Endodermal cell (in vitro differentiated cells): ENCODE measurements at regions not wholly inside any gene's neighbourhood (a gene's known extent, or its start where the extent isn't known, plus 50 kb on each side); places are given as distances from the start of the nearest gene placed in this dataset.

ENCODE experiments used
- DNase-seq: peaks from one replicate; pipeline ENCODE4 v3.0.0-alpha.2; 2017
- H3K27ac ChIP-seq: 2 replicates; pipeline ENCODE4 v1.5.1; 2013; ENCODE audit warnings: mild to moderate bottlenecking, low read depth, low read length, moderate library complexity
- H3K27me3 ChIP-seq: 2 replicates; pipeline ENCODE4 v1.6.1; 2013; ENCODE audit warnings: mild to moderate bottlenecking, low read length, moderate library complexity; ENCODE audit not compliant: insufficient read depth, control insufficient read depth, poor library complexity, severe bottlenecking
- H3K36me3 ChIP-seq: 2 replicates; pipeline ENCODE4 v1.7.0; 2013; ENCODE audit warnings: mild to moderate bottlenecking, low read length, moderate library complexity; ENCODE audit not compliant: control insufficient read depth, insufficient read depth
- H3K4me1 ChIP-seq: one replicate; pipeline ENCODE4 v1.7.0; 2013; ENCODE audit warnings: low read length; ENCODE audit not compliant: control insufficient read depth, insufficient read depth
- H3K4me3 ChIP-seq: 2 replicates; pipeline ENCODE4 v1.5.1; 2013; ENCODE audit warnings: mild to moderate bottlenecking, low read length, moderate library complexity
- H3K9ac ChIP-seq: 2 replicates; pipeline ENCODE4 v1.6.1; 2013; ENCODE audit warnings: mild to moderate bottlenecking, low read length, moderate library complexity; ENCODE audit not compliant: poor library complexity, severe bottlenecking; ENCODE audit errors: extremely low read depth
- H3K9me3 ChIP-seq: 2 replicates; pipeline ENCODE4 v1.6.1; 2013; ENCODE audit warnings: mild to moderate bottlenecking, low read length, moderate library complexity; ENCODE audit not compliant: control insufficient read depth
- H3K27ac Mint-ChIP-seq: 2 replicates; pipeline ENCODE4 v1.8.0; 2020; ENCODE audit warnings: mixed read lengths
- H3K27me3 Mint-ChIP-seq: 2 replicates; pipeline ENCODE4 v1.8.0; 2021; ENCODE audit warnings: mild to moderate bottlenecking, mixed read lengths; ENCODE audit not compliant: insufficient read depth
- H3K36me3 Mint-ChIP-seq: 2 replicates; pipeline ENCODE4 v1.8.0; 2020; ENCODE audit warnings: low read depth, mixed read lengths
- H3K4me1 Mint-ChIP-seq: 2 replicates; pipeline ENCODE4 v1.8.0; 2020; ENCODE audit warnings: mixed read lengths
- H3K4me3 Mint-ChIP-seq: 2 replicates; pipeline ENCODE4 v1.8.0; 2020; ENCODE audit warnings: mild to moderate bottlenecking, moderate library complexity, mixed read lengths
- H3K9me3 Mint-ChIP-seq: 2 replicates; pipeline ENCODE4 v1.8.0; 2020; ENCODE audit warnings: mild to moderate bottlenecking, mixed read lengths
- WGBS, 2 experiments: methylation state at CpG; one replicate each; pipeline versions ENCODE4 v1.1.5 to v1.1.7; 2013; ENCODE audit warnings: missing lambda C conversion rate in 2 of 2, mixed read lengths in 1 of 2; ENCODE audit not compliant: insufficient coverage in 1 of 2, insufficient read length in 1 of 2; 5-methylcytosine and 5-hydroxymethylcytosine counted together
- TF ChIP-seq, protein P1 (sequence below): fragments of 200-600 bp; sonication (generic); conservative IDR thresholded peaks from 2 replicates; pipeline ENCODE4 v1.5.0; 2021; ENCODE audit warnings: antibody characterized with exemption, mild to moderate bottlenecking

DNA sequence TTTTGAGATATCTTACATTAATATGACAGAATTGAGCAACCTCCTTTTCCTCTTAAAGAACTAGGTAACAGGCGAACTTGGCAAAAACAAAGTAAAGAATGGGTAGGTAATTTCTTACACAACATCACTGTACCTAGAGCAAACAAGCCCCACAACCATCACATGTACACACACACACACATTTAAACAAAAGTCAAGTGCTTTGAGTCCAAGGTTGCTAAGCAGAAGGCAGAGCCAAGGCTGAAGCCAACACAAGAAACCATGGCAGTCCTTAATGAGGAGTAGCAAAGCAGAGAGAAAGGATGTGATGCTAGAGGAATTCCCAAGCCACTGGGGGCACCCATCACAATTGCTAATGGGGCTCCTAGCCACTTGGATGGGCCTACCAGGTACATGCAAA lies 164.1 kb downstream of the PAX3 start:
- H3K9ac ChIP-seq: no peak overlapping the region
- Mint-ChIP-seq H3K9me3 (no peaks in the 10 kb centered on the region), H3K36me3 (no peaks in the 10 kb centered on the region), H3K27ac (no peak overlapping the region), H3K4me1 (no peaks in the 10 kb centered on the region), H3K27me3 (peaks cover 3% of the 10 kb centered on the region), H3K4me3 (no peak overlapping the region)
- no peak overlapping the region for H3K4me3 ChIP-seq
- TF ChIP-seq, protein P1, sequence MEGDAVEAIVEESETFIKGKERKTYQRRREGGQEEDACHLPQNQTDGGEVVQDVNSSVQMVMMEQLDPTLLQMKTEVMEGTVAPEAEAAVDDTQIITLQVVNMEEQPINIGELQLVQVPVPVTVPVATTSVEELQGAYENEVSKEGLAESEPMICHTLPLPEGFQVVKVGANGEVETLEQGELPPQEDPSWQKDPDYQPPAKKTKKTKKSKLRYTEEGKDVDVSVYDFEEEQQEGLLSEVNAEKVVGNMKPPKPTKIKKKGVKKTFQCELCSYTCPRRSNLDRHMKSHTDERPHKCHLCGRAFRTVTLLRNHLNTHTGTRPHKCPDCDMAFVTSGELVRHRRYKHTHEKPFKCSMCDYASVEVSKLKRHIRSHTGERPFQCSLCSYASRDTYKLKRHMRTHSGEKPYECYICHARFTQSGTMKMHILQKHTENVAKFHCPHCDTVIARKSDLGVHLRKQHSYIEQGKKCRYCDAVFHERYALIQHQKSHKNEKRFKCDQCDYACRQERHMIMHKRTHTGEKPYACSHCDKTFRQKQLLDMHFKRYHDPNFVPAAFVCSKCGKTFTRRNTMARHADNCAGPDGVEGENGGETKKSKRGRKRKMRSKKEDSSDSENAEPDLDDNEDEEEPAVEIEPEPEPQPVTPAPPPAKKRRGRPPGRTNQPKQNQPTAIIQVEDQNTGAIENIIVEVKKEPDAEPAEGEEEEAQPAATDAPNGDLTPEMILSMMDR: peak; percentile 23
- H3K9me3 ChIP-seq: no peaks in the 10 kb centered on the region
- no peaks in the 10 kb centered on the region for H3K27me3 ChIP-seq
- H3K36me3 ChIP-seq: no peaks in the 10 kb centered on the region
- DNase-seq: peak; percentile 43
- no peak overlapping the region for H3K27ac ChIP-seq
- H3K4me1 ChIP-seq: no peaks in the 10 kb centered on the region
- 89% methylated on average over 1 of the region's 1 CpG; no CpG with 5 or more reads in 1 of the 2 experiments for WGBS, 2 experiments

DNA sequence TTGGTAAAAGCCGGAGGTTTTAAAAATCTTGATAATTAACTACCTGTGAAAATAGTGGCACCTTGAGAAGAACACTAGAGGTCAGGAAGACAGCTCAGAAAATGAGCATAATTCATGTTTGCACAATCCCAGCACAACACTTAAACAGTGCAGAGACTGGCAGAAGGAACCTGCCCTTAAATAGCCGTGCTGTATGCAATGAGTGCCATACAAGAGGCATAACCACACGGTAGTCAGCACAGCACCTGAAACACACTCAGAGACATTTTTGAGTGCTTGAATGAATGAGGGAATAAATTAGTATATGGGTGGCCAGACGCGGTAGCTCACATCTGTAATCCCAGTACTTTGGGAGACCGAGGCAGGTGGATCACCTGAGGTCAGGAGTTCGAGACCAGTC lies 164.9 kb downstream of the PAX3 start:
- Histone ChIP-seq H3K27ac (no peak overlapping the region), H3K36me3 (no peaks in the 10 kb centered on the region), H3K4me1 (no peaks in the 10 kb centered on the region), H3K9ac (no peak overlapping the region), H3K27me3 (no peaks in the 10 kb centered on the region), H3K9me3 (no peaks in the 10 kb centered on the region), H3K4me3 (no peak overlapping the region)
- no peak overlapping the region for H3K27ac Mint-ChIP-seq
- peaks cover 6% of the 10 kb centered on the region for H3K27me3 Mint-ChIP-seq
- WGBS, 2 experiments: 96 to 100% methylated on average over 4 to 6 of the region's 7 CpGs
- TF ChIP-seq, protein P1: no peak
- no peak for DNase-seq
- no peaks in the 10 kb centered on the region for H3K36me3 Mint-ChIP-seq
- H3K9me3 Mint-ChIP-seq: no peaks in the 10 kb centered on the region
- no peaks in the 10 kb centered on the region for H3K4me1 Mint-ChIP-seq
- no peak overlapping the region for H3K4me3 Mint-ChIP-seq

DNA sequence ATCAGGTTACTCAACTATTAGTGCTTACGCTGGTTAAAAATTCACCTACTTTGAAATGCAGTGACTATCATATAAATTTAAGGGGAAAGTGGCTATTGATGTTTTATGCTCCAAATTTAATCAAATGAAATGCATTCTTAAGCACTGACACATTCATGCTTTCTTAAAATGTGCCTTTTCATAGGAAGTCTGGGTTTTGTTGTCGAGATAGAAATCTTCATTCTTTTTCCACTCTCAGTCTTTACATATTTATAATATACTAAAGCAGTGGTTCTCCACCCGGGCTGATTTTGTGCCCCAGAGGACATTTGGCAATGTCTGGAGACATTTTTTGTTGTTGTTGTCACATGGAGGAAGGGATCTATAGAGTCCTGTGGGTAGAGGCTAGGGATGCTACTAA lies 167.9 kb downstream of the PAX3 start:
- Histone ChIP-seq H3K9me3 (no peaks in the 10 kb centered on the region), H3K27me3 (no peaks in the 10 kb centered on the region), H3K4me3 (no peak overlapping the region), H3K9ac (no peak overlapping the region), H3K36me3 (no peaks in the 10 kb centered on the region), H3K27ac (no peak overlapping the region), H3K4me1 (no peaks in the 10 kb centered on the region)
- Mint-ChIP-seq H3K4me1 (no peaks in the 10 kb centered on the region), H3K9me3 (no peaks in the 10 kb centered on the region), H3K36me3 (no peaks in the 10 kb centered on the region), H3K4me3 (no peak overlapping the region), H3K27ac (no peak overlapping the region), H3K27me3 (peaks cover 10% of the 10 kb centered on the region)
- TF ChIP-seq, protein P1: no peak
- no peak for DNase-seq
- 94 to 100% methylated on average over 1 to 3 of the region's 3 CpGs for WGBS, 2 experiments
